Adrenal gland (tissue), 5 donors: ENCODE measurements at regions not wholly inside any gene's neighbourhood (a gene's known extent, or its start where the extent isn't known, plus 50 kb on each side); places are given as distances from the start of the nearest gene placed in this dataset.

Experiments used
- POLR2A ChIP-seq, 2 donors: fragments of 450-650 bp; IDR thresholded peaks; one replicate each; pipeline ENCODE4 v1.6.1; 2017; ENCODE audit warnings: antibody characterized with exemption in 2 of 2, mild to moderate bottlenecking in 2 of 2, moderate library complexity in 1 of 2
- TF ChIP-seq, protein P1 (sequence below), 6 experiments: fragments of 450-650 bp in 4 of 6; fragments of 200-600 bp in 2 of 6; sonication (generic) in 1 of 6; IDR thresholded peaks; 1 replicate in 5 of 6; 2 replicates in 1 of 6; pipeline versions ENCODE4 v1.5.1 to v1.8.0; 2016 to 2021; ENCODE audit warnings: antibody characterized with exemption in 6 of 6, mild to moderate bottlenecking in 2 of 6, moderate library complexity in 1 of 6
- donor health status: DM: no; HTN: no; CAD: no.

DNA sequence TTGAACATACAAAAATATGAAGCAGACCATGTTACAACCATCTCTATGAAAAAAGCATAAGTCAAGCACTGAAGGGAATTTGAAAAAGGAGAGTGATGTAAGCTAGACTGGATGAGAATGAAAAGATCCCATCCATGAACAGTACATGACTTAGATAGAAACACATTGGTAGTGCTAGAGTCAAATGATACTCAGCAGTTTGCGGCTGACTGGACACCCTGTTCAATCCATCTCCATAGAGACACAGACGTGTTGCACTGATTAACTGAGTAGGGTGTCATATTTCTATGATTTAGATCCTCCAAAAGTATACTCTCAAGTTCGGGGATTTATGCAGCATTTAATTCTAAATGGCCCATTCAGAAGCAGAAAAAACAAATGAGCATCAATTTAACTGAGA lies 674.3 kb upstream of the NRXN1 start:
- TF ChIP-seq, protein P1, sequence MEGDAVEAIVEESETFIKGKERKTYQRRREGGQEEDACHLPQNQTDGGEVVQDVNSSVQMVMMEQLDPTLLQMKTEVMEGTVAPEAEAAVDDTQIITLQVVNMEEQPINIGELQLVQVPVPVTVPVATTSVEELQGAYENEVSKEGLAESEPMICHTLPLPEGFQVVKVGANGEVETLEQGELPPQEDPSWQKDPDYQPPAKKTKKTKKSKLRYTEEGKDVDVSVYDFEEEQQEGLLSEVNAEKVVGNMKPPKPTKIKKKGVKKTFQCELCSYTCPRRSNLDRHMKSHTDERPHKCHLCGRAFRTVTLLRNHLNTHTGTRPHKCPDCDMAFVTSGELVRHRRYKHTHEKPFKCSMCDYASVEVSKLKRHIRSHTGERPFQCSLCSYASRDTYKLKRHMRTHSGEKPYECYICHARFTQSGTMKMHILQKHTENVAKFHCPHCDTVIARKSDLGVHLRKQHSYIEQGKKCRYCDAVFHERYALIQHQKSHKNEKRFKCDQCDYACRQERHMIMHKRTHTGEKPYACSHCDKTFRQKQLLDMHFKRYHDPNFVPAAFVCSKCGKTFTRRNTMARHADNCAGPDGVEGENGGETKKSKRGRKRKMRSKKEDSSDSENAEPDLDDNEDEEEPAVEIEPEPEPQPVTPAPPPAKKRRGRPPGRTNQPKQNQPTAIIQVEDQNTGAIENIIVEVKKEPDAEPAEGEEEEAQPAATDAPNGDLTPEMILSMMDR (IDR thresholded peaks at IDR 0.05): no peak
- no peak for TF ChIP-seq POLR2A (IDR thresholded peaks at IDR 0.05)
